DOHH2 (cell line): ENCODE measurements at regions not wholly inside any gene's neighbourhood (a gene's known extent, or its start where the extent isn't known, plus 50 kb on each side); places are given as distances from the start of the nearest gene placed in this dataset.

Experiments
- H3F3A ChIP-seq: fragments of 200-600 bp; sonication (generic), shearing (Covaris generic); 2 replicates; pipeline ENCODE4 v1.6.0; 2016; ENCODE audit warnings: antibody characterized with exemption, mild to moderate bottlenecking; ENCODE audit not compliant: control insufficient read depth, insufficient read depth
- H3K27ac ChIP-seq: fragments of 200-600 bp; sonication (generic); 2 replicates; pipeline ENCODE4 v1.5.1; 2014; ENCODE audit warnings: low read depth, mild to moderate bottlenecking, low read length, moderate library complexity
- H3K27me3 ChIP-seq: fragments of 200-600 bp; sonication (generic); 2 replicates; pipeline ENCODE4 v1.6.1; 2014; ENCODE audit warnings: mild to moderate bottlenecking, low read length, mixed read lengths; ENCODE audit not compliant: control insufficient read depth
- H3K36me3 ChIP-seq: fragments of 200-600 bp; sonication (generic); 2 replicates; pipeline ENCODE4 v1.6.1; 2014; ENCODE audit warnings: mild to moderate bottlenecking, low read length, moderate library complexity, mixed read lengths; ENCODE audit not compliant: control insufficient read depth
- H3K4me1 ChIP-seq: fragments of 200-600 bp; sonication (generic); 2 replicates; pipeline ENCODE4 v1.6.1; 2014; ENCODE audit warnings: mild to moderate bottlenecking, low read length, mixed read lengths; ENCODE audit not compliant: control insufficient read depth
- H3K4me2 ChIP-seq: fragments of 200-600 bp; sonication (generic); 2 replicates; pipeline ENCODE4 v1.6.0; 2014; ENCODE audit warnings: mild to moderate bottlenecking, low read length, moderate library complexity
- H3K4me3 ChIP-seq: fragments of 200-600 bp; sonication (generic); 2 replicates; pipeline ENCODE4 v1.5.1; 2014; ENCODE audit warnings: mild to moderate bottlenecking, low read length, mixed read lengths
- H3K79me2 ChIP-seq: fragments of 200-600 bp; sonication (generic); 2 replicates; pipeline ENCODE4 v1.6.1; 2014; ENCODE audit warnings: mild to moderate bottlenecking, low read length, mixed read lengths; ENCODE audit not compliant: control insufficient read depth
- H3K9me2 ChIP-seq: fragments of 200-600 bp; sonication (generic); replicated peaks from 2 replicates; pipeline ENCODE4 v1.6.1; 2014; ENCODE audit warnings: mild to moderate bottlenecking, low read length, mixed read lengths; ENCODE audit not compliant: control insufficient read depth
- H3K9me3 ChIP-seq: fragments of 200-600 bp; sonication (generic); 2 replicates; pipeline ENCODE4 v1.6.1; 2014; ENCODE audit warnings: antibody characterized with exemption, low read length, mixed read lengths; ENCODE audit not compliant: control insufficient read depth, insufficient read depth
- H4K20me1 ChIP-seq: fragments of 200-600 bp; sonication (generic); 2 replicates; pipeline ENCODE4 v1.6.0; 2014; ENCODE audit warnings: low read depth, mild to moderate bottlenecking, antibody characterized with exemption, low read length, moderate library complexity; ENCODE audit not compliant: control insufficient read depth, insufficient read depth
- EZH2phosphoT487 ChIP-seq: fragments of 200-600 bp; sonication (generic); IDR thresholded peaks from 2 replicates; pipeline ENCODE4 v1.6.1; 2017; ENCODE audit warnings: borderline replicate concordance, mild to moderate bottlenecking, antibody characterized with exemption, low read length, moderate library complexity, mixed read lengths
- TF ChIP-seq, protein P1 (sequence below): fragments of 200-600 bp; sonication (generic); IDR thresholded peaks from one replicate; pipeline ENCODE4 v1.5.1; 2014; ENCODE audit warnings: antibody characterized with exemption, mild to moderate bottlenecking, low read depth, low read length; ENCODE audit not compliant: poor library complexity, severe bottlenecking

DNA sequence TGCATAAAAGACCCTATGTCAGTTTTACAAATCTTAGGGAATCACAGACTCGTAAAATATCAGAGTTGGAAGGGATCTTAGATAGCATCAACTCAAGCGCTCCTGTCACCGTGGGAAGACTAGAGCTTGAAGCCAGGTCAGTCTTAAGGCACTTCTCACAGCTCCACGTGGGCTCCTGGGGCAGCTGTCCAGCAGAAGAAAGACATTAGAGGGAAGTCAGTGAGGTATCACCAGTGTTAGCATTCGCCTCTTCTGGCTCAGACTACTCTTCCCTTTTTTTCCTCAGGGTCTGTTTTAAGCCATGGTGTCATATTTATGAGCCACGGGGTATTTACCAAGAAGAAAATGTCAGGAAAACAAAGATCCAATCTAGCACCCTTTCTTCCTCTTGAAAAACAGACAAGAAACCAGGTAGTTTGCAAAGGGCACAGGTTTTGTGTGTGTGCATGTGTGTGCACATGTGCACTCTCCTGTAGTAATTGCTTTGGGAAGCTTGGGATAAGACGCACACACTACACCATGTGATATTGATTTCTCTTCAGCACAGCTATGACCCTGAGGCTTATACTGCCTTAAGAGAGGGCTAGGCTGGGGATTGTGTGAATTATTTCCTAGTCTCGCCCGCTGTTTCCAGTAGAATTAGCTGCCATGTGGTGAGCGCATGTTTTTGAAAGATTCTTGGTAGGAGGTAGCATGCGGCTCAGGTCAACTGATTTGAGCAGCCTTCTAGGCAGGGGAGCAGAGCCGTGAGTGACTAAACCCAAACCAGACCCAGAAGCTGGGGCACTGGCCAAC lies 61.0 kb upstream of the ELAC2 start:
- Histone ChIP-seq H3K27me3 (no peaks in the 10 kb centered on the region), H3K4me3 (no peak overlapping the region), H3K4me1 (no peaks in the 10 kb centered on the region), H3K79me2 (no peaks in the 10 kb centered on the region), H3K9me3 (no peaks in the 10 kb centered on the region), H3K4me2 (no peak overlapping the region), H4K20me1 (no peaks in the 10 kb centered on the region), H3F3A (no peaks in the 10 kb centered on the region), H3K27ac (no peak overlapping the region), H3K9me2 (no peaks in the 10 kb centered on the region), H3K36me3 (no peaks in the 10 kb centered on the region)
- TF ChIP-seq, protein P1, sequence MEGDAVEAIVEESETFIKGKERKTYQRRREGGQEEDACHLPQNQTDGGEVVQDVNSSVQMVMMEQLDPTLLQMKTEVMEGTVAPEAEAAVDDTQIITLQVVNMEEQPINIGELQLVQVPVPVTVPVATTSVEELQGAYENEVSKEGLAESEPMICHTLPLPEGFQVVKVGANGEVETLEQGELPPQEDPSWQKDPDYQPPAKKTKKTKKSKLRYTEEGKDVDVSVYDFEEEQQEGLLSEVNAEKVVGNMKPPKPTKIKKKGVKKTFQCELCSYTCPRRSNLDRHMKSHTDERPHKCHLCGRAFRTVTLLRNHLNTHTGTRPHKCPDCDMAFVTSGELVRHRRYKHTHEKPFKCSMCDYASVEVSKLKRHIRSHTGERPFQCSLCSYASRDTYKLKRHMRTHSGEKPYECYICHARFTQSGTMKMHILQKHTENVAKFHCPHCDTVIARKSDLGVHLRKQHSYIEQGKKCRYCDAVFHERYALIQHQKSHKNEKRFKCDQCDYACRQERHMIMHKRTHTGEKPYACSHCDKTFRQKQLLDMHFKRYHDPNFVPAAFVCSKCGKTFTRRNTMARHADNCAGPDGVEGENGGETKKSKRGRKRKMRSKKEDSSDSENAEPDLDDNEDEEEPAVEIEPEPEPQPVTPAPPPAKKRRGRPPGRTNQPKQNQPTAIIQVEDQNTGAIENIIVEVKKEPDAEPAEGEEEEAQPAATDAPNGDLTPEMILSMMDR: no peak
- TF ChIP-seq EZH2phosphoT487: no peak

DNA sequence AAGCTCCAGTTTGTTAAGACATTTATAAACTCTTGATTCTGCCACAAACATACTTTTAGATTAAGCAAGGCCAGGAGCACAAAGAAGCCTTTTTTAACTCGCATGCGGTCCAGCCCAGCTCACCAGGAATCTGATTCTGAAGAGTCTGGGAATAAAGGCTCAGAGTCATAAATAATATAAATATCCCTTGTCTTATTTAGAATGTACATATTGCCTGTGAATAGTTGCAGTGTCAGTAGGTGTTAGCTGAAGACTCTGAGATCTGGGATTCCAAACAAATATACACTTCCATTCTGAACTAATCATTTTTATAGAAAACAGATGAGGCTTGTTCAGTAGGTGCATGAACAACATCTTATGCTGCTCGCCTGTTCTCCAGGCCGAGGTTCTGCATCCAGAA lies 59.1 kb upstream of the ELAC2 start:
- no peaks in the 10 kb centered on the region for H3K27me3 ChIP-seq
- H3K27ac ChIP-seq: no peak overlapping the region
- no peak overlapping the region for H3K4me2 ChIP-seq
- no peaks in the 10 kb centered on the region for H3F3A ChIP-seq
- TF ChIP-seq, protein P1: no peak
- no peak for TF ChIP-seq EZH2phosphoT487
- H3K9me3 ChIP-seq: no peaks in the 10 kb centered on the region
- H3K4me3 ChIP-seq: no peak overlapping the region
- no peaks in the 10 kb centered on the region for H4K20me1 ChIP-seq
- H3K9me2 ChIP-seq: no peaks in the 10 kb centered on the region
- H3K4me1 ChIP-seq: no peaks in the 10 kb centered on the region
- no peaks in the 10 kb centered on the region for H3K36me3 ChIP-seq
- H3K79me2 ChIP-seq: no peaks in the 10 kb centered on the region

DNA sequence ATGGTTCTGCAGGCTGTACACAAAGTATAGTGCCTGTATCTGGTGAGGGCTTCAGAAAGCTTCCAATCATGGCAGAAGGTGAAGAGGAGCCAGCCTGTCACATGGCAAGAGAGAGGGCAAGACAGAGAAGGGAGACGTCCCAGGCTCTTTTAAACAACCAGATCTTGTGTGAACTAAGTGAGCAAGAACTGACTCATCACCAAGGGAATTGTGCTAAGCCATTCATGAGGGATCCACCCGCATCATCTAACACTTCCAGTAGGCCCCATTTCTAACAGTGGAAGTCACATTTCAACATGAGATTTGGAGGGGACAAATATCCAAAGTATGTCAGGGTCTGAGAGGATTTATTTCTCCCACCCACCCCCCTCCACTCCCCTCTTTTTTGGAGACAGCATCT lies 56.2 kb upstream of the ELAC2 start:
- Histone ChIP-seq H3K27ac (no peak overlapping the region), H3K4me1 (no peaks in the 10 kb centered on the region), H3F3A (no peaks in the 10 kb centered on the region), H3K79me2 (no peaks in the 10 kb centered on the region), H3K9me2 (no peaks in the 10 kb centered on the region), H3K27me3 (no peaks in the 10 kb centered on the region), H3K4me3 (no peak overlapping the region), H4K20me1 (no peaks in the 10 kb centered on the region), H3K4me2 (no peak overlapping the region), H3K9me3 (no peaks in the 10 kb centered on the region), H3K36me3 (no peaks in the 10 kb centered on the region)
- TF ChIP-seq, protein P1: no peak
- no peak for TF ChIP-seq EZH2phosphoT487
